Pancreas (tissue), 10 donors: ENCODE measurements at regions not wholly inside any gene's neighbourhood (a gene's known extent, or its start where the extent isn't known, plus 50 kb on each side); places are given as distances from the start of the nearest gene placed in this dataset.

Source experiments
- ATAC-seq, 4 donors: fragments of 200-7000 bp; cut with Tn5 transposase; one replicate each; pipeline versions ENCODE4 v1.8.0 to v1.9.1; 2020; ENCODE audit warnings: mild to moderate bottlenecking in 4 of 4, moderate library complexity in 4 of 4
- DNase-seq, 6 donors: peaks; one replicate each; pipeline ENCODE4 v3.0.0-alpha.2; 2020
- FAIRE-seq: peaks from 2 replicates; lab custom pipeline; 2012; peaks lifted over from hg19 to GRCh38; lab: Jason Lieb, UNC
- H3K27ac ChIP-seq, 4 donors: fragments of 200-600 bp; sonication (generic); 1 replicate in 3 of 4; 2 replicates in 1 of 4; pipeline versions ENCODE4 v1.5.0 to v1.8.0; 2020
- H3K27me3 ChIP-seq, 4 donors: fragments of 200-600 bp; one replicate each; pipeline ENCODE4 v1.8.0; 2021
- H3K36me3 ChIP-seq, 3 donors: fragments of 200-600 bp; sonication (generic) in 1 of 3; one replicate each; pipeline versions ENCODE4 v1.5.0 to v1.8.0; 2020 to 2021
- H3K4me1 ChIP-seq, 3 donors: fragments of 200-600 bp; one replicate each; pipeline ENCODE4 v1.8.0; 2021
- H3K4me3 ChIP-seq, 4 donors: fragments of 200-600 bp; sonication (generic) in 2 of 4; one replicate each; pipeline versions ENCODE4 v1.5.0 to v1.8.0; 2020 to 2021
- H3K9me3 ChIP-seq, 4 donors: fragments of 200-600 bp; one replicate each; pipeline ENCODE4 v1.8.0; 2021
- CTCF ChIP-seq, 4 donors: fragments of 200-600 bp; sonication (generic) in 3 of 4; IDR thresholded peaks; one replicate each; pipeline versions ENCODE4 v1.5.0 to v1.8.0; 2021; ENCODE audit warnings: antibody characterized with exemption in 4 of 4
- WGBS, 2 donors: extraction: QIAGEN DNeasy Blood & Tissue Kit; methylation state at CpG; one replicate each; pipeline ENCODE4 v1.1.7; 2013; 5-methylcytosine and 5-hydroxymethylcytosine counted together
- intact Hi-C, 3 donors: fragments of 100-400 bp; cut with DNase I; formaldehyde crosslinking; loops; one replicate each; pipeline versions ENCODE4 v1.11.1 to v1.14.2; 2022
- donor health status: healthy with polysubstance abuse.
- donor health status: DM: no; HTN: no; CAD: no; lungs with moderate emphysema.
- donor health status: DM: no; HTN: no; CAD: no.
- donor health status: control.
- donor health status: control.
- donor health status: Bipolar disorder and iron deficiency.
- donor health status: DM: yes; HTN: yes; CAD: no.
- donor health status: DM: no; HTN: no; CAD: no.
- donor health status: DM: no; HTN: no; CAD: no.
- donor health status: DM: yes; HTN: yes; CAD: no.

- TF ChIP-seq CTCF (IDR thresholded peaks at IDR 0.05): no peak
- Histone ChIP-seq H3K9me3 (no peaks in the 10 kb centered on the region), H3K36me3 (no peaks in the 10 kb centered on the region), H3K27ac (no peak overlapping the region), H3K4me3 (no peak overlapping the region), H3K4me1 (no peaks in the 10 kb centered on the region), H3K27me3 (no peaks in the 10 kb centered on the region)
- DNase-seq (no peak), ATAC-seq (no peak), FAIRE-seq (no peak)
- intact Hi-C loops: no loop called here
Observed at GRCh38 chr18:42281124-42281523, 326.1 kb downstream of the PIK3C3 start.

- no peaks in the 10 kb centered on the region for H3K27me3 ChIP-seq
- H3K27ac ChIP-seq: no peak overlapping the region
- TF ChIP-seq CTCF (IDR thresholded peaks at IDR 0.05): no peak
- H3K4me3 ChIP-seq: no peak overlapping the region
- ATAC-seq (no peak), FAIRE-seq (no peak), DNase-seq (no peak)
- no peaks in the 10 kb centered on the region for H3K36me3 ChIP-seq
- intact Hi-C loops: no loop called here
- no peaks in the 10 kb centered on the region for H3K9me3 ChIP-seq
- H3K4me1 ChIP-seq: no peaks in the 10 kb centered on the region
Observed at GRCh38 chr18:42281851-42282250, 326.8 kb downstream of the PIK3C3 start.

- Histone ChIP-seq H3K36me3 (no peaks in the 10 kb centered on the region), H3K9me3 (no peaks in the 10 kb centered on the region), H3K27ac (no peak overlapping the region), H3K4me1 (no peaks in the 10 kb centered on the region), H3K4me3 (no peak overlapping the region), H3K27me3 (no peaks in the 10 kb centered on the region)
- DNase-seq: no peak
- FAIRE-seq: no peak
- no peak for ATAC-seq
- WGBS, 2 donors: 70 to 83% methylated on average over 1 of the region's 1 CpG
- no peak for TF ChIP-seq CTCF (IDR thresholded peaks at IDR 0.05)
- intact Hi-C loops: no loop called here
Observed at GRCh38 chr18:42287047-42287446, 332.0 kb downstream of the PIK3C3 start.

- WGBS, 2 donors: 84 to 97% methylated on average over 1 of the region's 1 CpG
Observed at GRCh38 chr18:42288129-42288528, 333.1 kb downstream of the PIK3C3 start.

GRCh38 chr18:42289526-42289925 is 334.5 kb downstream of the PIK3C3 start:
- no peak for FAIRE-seq
- no peak for TF ChIP-seq CTCF (IDR thresholded peaks at IDR 0.05)

More at GRCh38 chr18:42288129-42288528, 333.1 kb downstream of the PIK3C3 start:
- Histone ChIP-seq H3K4me1 (no peaks in the 10 kb centered on the region), H3K36me3 (no peaks in the 10 kb centered on the region), H3K4me3 (no peak overlapping the region), H3K27ac (no peak overlapping the region), H3K9me3 (no peaks in the 10 kb centered on the region), H3K27me3 (no peaks in the 10 kb centered on the region)
- TF ChIP-seq CTCF (IDR thresholded peaks at IDR 0.05): no peak
- ATAC-seq: no peak
- DNase-seq: no peak
- no peak for FAIRE-seq
- intact Hi-C loops: no loop called here

More at GRCh38 chr18:42289526-42289925, 334.5 kb downstream of the PIK3C3 start:
- no peaks in the 10 kb centered on the region for H3K27me3 ChIP-seq
- intact Hi-C loops: no loop called here
- no peak for DNase-seq
- 56 to 60% methylated on average over 4 of the region's 4 CpGs for WGBS, 2 donors
- H3K9me3 ChIP-seq: no peaks in the 10 kb centered on the region
- no peak overlapping the region for H3K4me3 ChIP-seq
- no peaks in the 10 kb centered on the region for H3K36me3 ChIP-seq
- no peak overlapping the region for H3K27ac ChIP-seq
- H3K4me1 ChIP-seq: no peaks in the 10 kb centered on the region
- no peak for ATAC-seq
